K562 (cell line): ENCODE measurements at regions not wholly inside any gene's neighbourhood (a gene's known extent, or its start where the extent isn't known, plus 50 kb on each side); places are given as distances from the start of the nearest gene placed in this dataset.

ENCODE experiments used
- ARID1B ChIP-seq: fragments of 450-650 bp; IDR thresholded peaks from 2 replicates; pipeline ENCODE4 v1.6.1; 2016; ENCODE audit warnings: antibody characterized with exemption, mild to moderate bottlenecking, inconsistent platforms
- CBFA2T3 ChIP-seq: fragments of 450-650 bp; IDR thresholded peaks from 2 replicates; pipeline ENCODE4 v1.6.1; 2017
- E2F6 ChIP-seq, 2 experiments: IDR thresholded peaks; 2 replicates each; pipeline ENCODE4 v1.6.1; 2011; ENCODE audit warnings: borderline replicate concordance in 1 of 2, control low read depth in 1 of 2, low read depth in 1 of 2, low read length in 1 of 2, mild to moderate bottlenecking in 1 of 2, mixed read lengths in 1 of 2, moderate library complexity in 1 of 2; ENCODE audit not compliant: insufficient read depth in 1 of 2, insufficient read length in 1 of 2, poor library complexity in 1 of 2, severe bottlenecking in 1 of 2; ENCODE audit errors: extremely low read depth in 1 of 2
- RBM22 ChIP-seq: fragments of 200-400 bp; formaldehyde crosslinking; IDR thresholded peaks from 2 replicates; pipeline ENCODE4 v1.6.1; 2018; ENCODE audit warnings: low read length, low read depth; ENCODE audit not compliant: poor library complexity, severe bottlenecking
- SMC3 ChIP-seq: conservative IDR thresholded peaks from 2 replicates; pipeline ENCODE4 v1.6.1; 2011; ENCODE audit warnings: low read depth, low read length, improper control_type of control experiment; ENCODE audit not compliant: insufficient read depth
- ZNF232 ChIP-seq: sonication (generic); formaldehyde crosslinking; IDR thresholded peaks from 2 replicates; pipeline ENCODE4 v1.8.0; 2022; ENCODE audit warnings: mild to moderate bottlenecking, missing genetic modification reagents
- ZNF3 ChIP-seq: fragments of 250-450 bp; sonication (Bioruptor Pico); IDR thresholded peaks from 2 replicates; pipeline ENCODE4 v1.5.0; 2021; ENCODE audit warnings: mild to moderate bottlenecking, moderate library complexity
- ZNF589 ChIP-seq: fragments of 200-800 bp; sonication (Bioruptor generic); IDR thresholded peaks from 2 replicates; pipeline ENCODE4 v1.6.1; 2016; ENCODE audit warnings: low read depth, missing genetic modification characterization, missing compliant biosample characterization
- TF ChIP-seq, protein P1 (sequence below): sonication (generic); formaldehyde crosslinking; IDR thresholded peaks from 2 replicates; pipeline ENCODE4 v1.8.0; 2022; ENCODE audit warnings: mild to moderate bottlenecking, missing genetic modification reagents, borderline replicate concordance
- TF ChIP-seq, protein P2 (sequence below), 3 experiments: IDR thresholded peaks in 2 of 3; conservative IDR thresholded peaks in 1 of 3; 2 replicates each; pipeline ENCODE4 v1.5.1; 2011 to 2012; ENCODE audit warnings: low read length in 3 of 3, mild to moderate bottlenecking in 3 of 3, control low read depth in 2 of 3, improper control_type of control experiment in 1 of 3, inconsistent platforms in 1 of 3, low read depth in 1 of 3, mixed read lengths in 1 of 3, moderate library complexity in 1 of 3; ENCODE audit not compliant: insufficient read depth in 2 of 3
- TF ChIP-seq, protein P3 (sequence below), 2 experiments: IDR thresholded peaks; 2 replicates each; pipeline ENCODE4 v1.6.1; 2012; ENCODE audit warnings: improper control_type of control experiment in 2 of 2, low read depth in 2 of 2, low read length in 2 of 2, borderline replicate concordance in 1 of 2

- TF ChIP-seq, protein P1, sequence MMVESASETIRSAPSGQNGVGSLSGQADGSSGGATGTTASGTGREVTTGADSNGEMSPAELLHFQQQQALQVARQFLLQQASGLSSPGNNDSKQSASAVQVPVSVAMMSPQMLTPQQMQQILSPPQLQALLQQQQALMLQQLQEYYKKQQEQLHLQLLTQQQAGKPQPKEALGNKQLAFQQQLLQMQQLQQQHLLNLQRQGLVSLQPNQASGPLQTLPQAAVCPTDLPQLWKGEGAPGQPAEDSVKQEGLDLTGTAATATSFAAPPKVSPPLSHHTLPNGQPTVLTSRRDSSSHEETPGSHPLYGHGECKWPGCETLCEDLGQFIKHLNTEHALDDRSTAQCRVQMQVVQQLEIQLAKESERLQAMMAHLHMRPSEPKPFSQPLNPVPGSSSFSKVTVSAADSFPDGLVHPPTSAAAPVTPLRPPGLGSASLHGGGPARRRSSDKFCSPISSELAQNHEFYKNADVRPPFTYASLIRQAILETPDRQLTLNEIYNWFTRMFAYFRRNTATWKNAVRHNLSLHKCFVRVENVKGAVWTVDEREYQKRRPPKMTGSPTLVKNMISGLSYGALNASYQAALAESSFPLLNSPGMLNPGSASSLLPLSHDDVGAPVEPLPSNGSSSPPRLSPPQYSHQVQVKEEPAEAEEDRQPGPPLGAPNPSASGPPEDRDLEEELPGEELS (CRISPR knock-in tag): no peak
- no peak for TF ChIP-seq SMC3
- no peak for TF ChIP-seq RBM22
- no peak for TF ChIP-seq ARID1B
- TF ChIP-seq ZNF589: no peak
- TF ChIP-seq, protein P2, sequence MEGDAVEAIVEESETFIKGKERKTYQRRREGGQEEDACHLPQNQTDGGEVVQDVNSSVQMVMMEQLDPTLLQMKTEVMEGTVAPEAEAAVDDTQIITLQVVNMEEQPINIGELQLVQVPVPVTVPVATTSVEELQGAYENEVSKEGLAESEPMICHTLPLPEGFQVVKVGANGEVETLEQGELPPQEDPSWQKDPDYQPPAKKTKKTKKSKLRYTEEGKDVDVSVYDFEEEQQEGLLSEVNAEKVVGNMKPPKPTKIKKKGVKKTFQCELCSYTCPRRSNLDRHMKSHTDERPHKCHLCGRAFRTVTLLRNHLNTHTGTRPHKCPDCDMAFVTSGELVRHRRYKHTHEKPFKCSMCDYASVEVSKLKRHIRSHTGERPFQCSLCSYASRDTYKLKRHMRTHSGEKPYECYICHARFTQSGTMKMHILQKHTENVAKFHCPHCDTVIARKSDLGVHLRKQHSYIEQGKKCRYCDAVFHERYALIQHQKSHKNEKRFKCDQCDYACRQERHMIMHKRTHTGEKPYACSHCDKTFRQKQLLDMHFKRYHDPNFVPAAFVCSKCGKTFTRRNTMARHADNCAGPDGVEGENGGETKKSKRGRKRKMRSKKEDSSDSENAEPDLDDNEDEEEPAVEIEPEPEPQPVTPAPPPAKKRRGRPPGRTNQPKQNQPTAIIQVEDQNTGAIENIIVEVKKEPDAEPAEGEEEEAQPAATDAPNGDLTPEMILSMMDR (IDR thresholded peaks at IDR 0.05 in 2 of 3, conservative IDR thresholded peaks at IDR 0.05 in 1 of 3; ENCODE audit: insufficient read depth in 2 of 3, low read depth in 1 of 3, low read length in 3 of 3): no peak
- TF ChIP-seq, protein P3, sequence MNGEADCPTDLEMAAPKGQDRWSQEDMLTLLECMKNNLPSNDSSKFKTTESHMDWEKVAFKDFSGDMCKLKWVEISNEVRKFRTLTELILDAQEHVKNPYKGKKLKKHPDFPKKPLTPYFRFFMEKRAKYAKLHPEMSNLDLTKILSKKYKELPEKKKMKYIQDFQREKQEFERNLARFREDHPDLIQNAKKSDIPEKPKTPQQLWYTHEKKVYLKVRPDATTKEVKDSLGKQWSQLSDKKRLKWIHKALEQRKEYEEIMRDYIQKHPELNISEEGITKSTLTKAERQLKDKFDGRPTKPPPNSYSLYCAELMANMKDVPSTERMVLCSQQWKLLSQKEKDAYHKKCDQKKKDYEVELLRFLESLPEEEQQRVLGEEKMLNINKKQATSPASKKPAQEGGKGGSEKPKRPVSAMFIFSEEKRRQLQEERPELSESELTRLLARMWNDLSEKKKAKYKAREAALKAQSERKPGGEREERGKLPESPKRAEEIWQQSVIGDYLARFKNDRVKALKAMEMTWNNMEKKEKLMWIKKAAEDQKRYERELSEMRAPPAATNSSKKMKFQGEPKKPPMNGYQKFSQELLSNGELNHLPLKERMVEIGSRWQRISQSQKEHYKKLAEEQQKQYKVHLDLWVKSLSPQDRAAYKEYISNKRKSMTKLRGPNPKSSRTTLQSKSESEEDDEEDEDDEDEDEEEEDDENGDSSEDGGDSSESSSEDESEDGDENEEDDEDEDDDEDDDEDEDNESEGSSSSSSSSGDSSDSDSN (IDR thresholded peaks at IDR 0.05; ENCODE audit: borderline replicate concordance in 1 of 2, low read depth in 2 of 2, low read length in 2 of 2): no peak
- no peak for TF ChIP-seq ZNF3 (CRISPR knock-in tag)
- TF ChIP-seq CBFA2T3: no peak
- TF ChIP-seq ZNF232 (CRISPR knock-in tag): no peak
- TF ChIP-seq E2F6 (IDR thresholded peaks at IDR 0.05; ENCODE audit: borderline replicate concordance in 1 of 2, extremely low read depth in 1 of 2, insufficient read depth in 1 of 2, insufficient read length in 1 of 2, low read depth in 1 of 2, low read length in 1 of 2, poor library complexity in 1 of 2, severe bottlenecking in 1 of 2): no peak
Observed at GRCh38 chr18:68462148-68462547, 252.8 kb downstream of the TMX3 start (continued).
